Heart left ventricle (tissue), 16 donors: ENCODE measurements at regions not wholly inside any gene's neighbourhood (a gene's known extent, or its start where the extent isn't known, plus 50 kb on each side); places are given as distances from the start of the nearest gene placed in this dataset.

Experiments
- ATAC-seq, 4 donors: fragments of 200-7000 bp; cut with Tn5 transposase; one replicate each; pipeline ENCODE4 v1.9.1; 2020 to 2022; ENCODE audit warnings: moderate library complexity in 4 of 4, mild to moderate bottlenecking in 3 of 4, moderate number of reproducible peaks in 1 of 4
- DNase-seq, 5 donors: peaks; one replicate each; pipeline ENCODE4 v3.0.0-alpha.2; 2020
- H3K27ac ChIP-seq, 12 donors: fragments of 200-600 bp; sonication (generic) in 4 of 12; one replicate each; pipeline versions ENCODE4 v1.5.0 to v1.8.0; 2016 to 2022; ENCODE audit warnings: mild to moderate bottlenecking in 2 of 12
- H3K27me3 ChIP-seq, 9 donors: fragments of 200-600 bp; sonication (generic) in 2 of 9; one replicate each; pipeline versions ENCODE4 v1.5.1 to v1.8.0; 2016 to 2022; ENCODE audit warnings: mild to moderate bottlenecking in 3 of 9
- H3K36me3 ChIP-seq, 9 donors: fragments of 200-600 bp; sonication (generic) in 2 of 9; one replicate each; pipeline versions ENCODE4 v1.5.0 to v1.8.0; 2018 to 2022; ENCODE audit warnings: mild to moderate bottlenecking in 2 of 9
- H3K4me1 ChIP-seq, 12 donors: fragments of 200-600 bp; sonication (generic) in 4 of 12; one replicate each; pipeline versions ENCODE4 v1.5.0 to v1.8.0; 2016 to 2022; ENCODE audit warnings: mild to moderate bottlenecking in 3 of 12
- H3K4me3 ChIP-seq, 12 donors: fragments of 200-600 bp; sonication (generic) in 4 of 12; one replicate each; pipeline versions ENCODE4 v1.5.0 to v1.8.0; 2017 to 2022; ENCODE audit warnings: mild to moderate bottlenecking in 9 of 12, moderate library complexity in 4 of 12
- H3K9me3 ChIP-seq, 12 donors: fragments of 200-600 bp; sonication (generic) in 4 of 12; one replicate each; pipeline versions ENCODE4 v1.5.0 to v1.8.0; 2016 to 2022; ENCODE audit warnings: mild to moderate bottlenecking in 1 of 12
- POLR2A ChIP-seq, 2 donors: fragments of 450-650 bp; IDR thresholded peaks; one replicate each; pipeline ENCODE4 v1.6.1; 2017; ENCODE audit warnings: antibody characterized with exemption in 2 of 2, mild to moderate bottlenecking in 2 of 2, moderate library complexity in 2 of 2
- WGBS, 4 donors: extraction: QIAGEN DNeasy Blood & Tissue Kit in 2 of 4; methylation state at CpG; one replicate each; pipeline versions ENCODE4 v1.1.5 to v1.1.7; 2013 to 2018; 5-methylcytosine and 5-hydroxymethylcytosine counted together
- intact Hi-C, 10 donors: fragments of 100-400 bp; cut with DNase I; formaldehyde crosslinking; loops; one replicate each; pipeline versions ENCODE4 v1.11.1 to v1.14.2; 2022
- TF ChIP-seq, protein P1 (sequence below), 12 donors: fragments of 200-600 bp; sonication (generic) in 4 of 12; IDR thresholded peaks; one replicate each; pipeline versions ENCODE4 v1.5.0 to v1.8.0; 2018 to 2022; ENCODE audit warnings: antibody characterized with exemption in 12 of 12, mild to moderate bottlenecking in 5 of 12
- donor health status: ischemic (EF 13 %, LVEDD 7.1; RV severe dilation, severe dysfunction).
- donor health status: healthy with polysubstance abuse.
- donor health status: DM: no; HTN: yes; CAD: no.
- donor health status: DM: no; HTN: no; CAD: no.
- donor health status: ischemic (EF 25% LVEDD 6.9; RV normal size, moderate dysfunction).
- donor health status: ischemic (EF 25% LVEDD 5.7; RV mildly dilated, moderate dysfunction).
- donor health status: healthy.
- donor health status: DM: yes; HTN: yes; CAD: no.
- donor health status: ischemic (EF 35%, LVEDD 5.7; RV mildly dilated, moderate dysfunction).
- donor health status: nonischemic (EF 11% LVEDD 7.7; RV severe dilation, severe dysfunction).
- donor health status: DM: yes; HTN: yes; CAD: no.
- donor health status: PGD.
- donor health status: ischemic (EF 29% LVEDD 5.4; RV normal size, mild dysfunction).
- donor health status: nonischemic (EF 23%, LVEDD 6.1; RV moderate dilation, normal function).

DNA sequence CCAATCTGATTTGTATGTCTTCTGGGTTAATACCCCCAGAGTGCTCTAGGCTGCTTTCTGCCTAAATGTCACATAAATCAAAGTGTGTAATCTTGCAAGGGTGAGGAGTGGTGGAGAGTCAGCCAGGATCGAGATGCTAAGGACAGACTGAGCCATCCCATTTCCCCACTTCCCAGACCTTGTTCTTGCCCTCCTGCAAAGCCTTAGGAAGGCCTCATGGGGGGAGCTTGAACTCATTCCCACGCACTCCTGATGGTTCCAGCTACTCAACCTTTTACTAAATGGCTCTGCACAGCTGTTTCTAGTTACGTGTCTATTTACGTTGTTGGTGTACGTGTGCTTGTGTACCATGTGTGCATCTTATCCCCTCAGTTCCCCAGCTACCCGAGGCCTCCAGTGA is 423.6 kb upstream of the TNP1 start:
- intact Hi-C loops = no loop called here
- peak in 1 of 4 donors; percentile 7 for ATAC-seq
- Histone ChIP-seq H3K27ac (no peak overlapping the region), H3K4me1 (peaks cover 0 to 29% (median 18%) of the 10 kb centered on the region in 12 donors), H3K9me3 (no peaks in the 10 kb centered on the region), H3K27me3 (peaks cover 0 to 6% (median 0%) of the 10 kb centered on the region in 9 donors), H3K36me3 (no peaks in the 10 kb centered on the region), H3K4me3 (no peak overlapping the region)
- WGBS, 4 donors = 83 to 88% (median 85%) methylated on average over 6 of the region's 6 CpGs
- DNase-seq = no peak
- TF ChIP-seq, protein P1, sequence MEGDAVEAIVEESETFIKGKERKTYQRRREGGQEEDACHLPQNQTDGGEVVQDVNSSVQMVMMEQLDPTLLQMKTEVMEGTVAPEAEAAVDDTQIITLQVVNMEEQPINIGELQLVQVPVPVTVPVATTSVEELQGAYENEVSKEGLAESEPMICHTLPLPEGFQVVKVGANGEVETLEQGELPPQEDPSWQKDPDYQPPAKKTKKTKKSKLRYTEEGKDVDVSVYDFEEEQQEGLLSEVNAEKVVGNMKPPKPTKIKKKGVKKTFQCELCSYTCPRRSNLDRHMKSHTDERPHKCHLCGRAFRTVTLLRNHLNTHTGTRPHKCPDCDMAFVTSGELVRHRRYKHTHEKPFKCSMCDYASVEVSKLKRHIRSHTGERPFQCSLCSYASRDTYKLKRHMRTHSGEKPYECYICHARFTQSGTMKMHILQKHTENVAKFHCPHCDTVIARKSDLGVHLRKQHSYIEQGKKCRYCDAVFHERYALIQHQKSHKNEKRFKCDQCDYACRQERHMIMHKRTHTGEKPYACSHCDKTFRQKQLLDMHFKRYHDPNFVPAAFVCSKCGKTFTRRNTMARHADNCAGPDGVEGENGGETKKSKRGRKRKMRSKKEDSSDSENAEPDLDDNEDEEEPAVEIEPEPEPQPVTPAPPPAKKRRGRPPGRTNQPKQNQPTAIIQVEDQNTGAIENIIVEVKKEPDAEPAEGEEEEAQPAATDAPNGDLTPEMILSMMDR (IDR thresholded peaks at IDR 0.05) = no peak

DNA sequence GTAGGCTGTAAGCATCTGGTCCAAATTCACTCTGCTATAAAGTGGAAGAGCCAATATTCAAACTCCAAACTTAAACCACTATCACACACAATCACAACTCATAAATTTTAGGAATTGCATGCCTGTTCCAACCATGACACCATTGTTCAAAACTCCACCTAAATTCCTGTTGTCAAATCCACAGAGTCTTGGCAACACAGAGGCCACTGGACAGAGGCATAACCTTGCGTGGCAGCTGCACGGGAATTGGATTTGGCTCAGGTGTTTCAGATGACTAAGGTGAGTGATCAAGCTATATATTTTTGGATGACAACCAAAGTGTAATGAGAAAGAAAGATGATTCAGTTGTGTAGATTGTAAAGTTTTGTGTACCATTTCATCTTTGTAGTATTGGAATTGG is 422.7 kb upstream of the TNP1 start:
- Histone ChIP-seq H3K36me3 (no peaks in the 10 kb centered on the region), H3K27ac (no peak overlapping the region), H3K4me1 (peaks cover 0 to 37% (median 25%) of the 10 kb centered on the region in 12 donors), H3K27me3 (peaks cover 0 to 6% (median 0%) of the 10 kb centered on the region in 9 donors), H3K4me3 (no peak overlapping the region), H3K9me3 (no peaks in the 10 kb centered on the region)
- ATAC-seq (no peak), DNase-seq (no peak)
- intact Hi-C loops = no loop called here
- TF ChIP-seq, protein P1 (IDR thresholded peaks at IDR 0.05) = no peak
- TF ChIP-seq POLR2A (IDR thresholded peaks at IDR 0.05) = no peak
- WGBS, 4 donors = 87 to 97% (median 90%) methylated on average over 2 of the region's 2 CpGs

DNA sequence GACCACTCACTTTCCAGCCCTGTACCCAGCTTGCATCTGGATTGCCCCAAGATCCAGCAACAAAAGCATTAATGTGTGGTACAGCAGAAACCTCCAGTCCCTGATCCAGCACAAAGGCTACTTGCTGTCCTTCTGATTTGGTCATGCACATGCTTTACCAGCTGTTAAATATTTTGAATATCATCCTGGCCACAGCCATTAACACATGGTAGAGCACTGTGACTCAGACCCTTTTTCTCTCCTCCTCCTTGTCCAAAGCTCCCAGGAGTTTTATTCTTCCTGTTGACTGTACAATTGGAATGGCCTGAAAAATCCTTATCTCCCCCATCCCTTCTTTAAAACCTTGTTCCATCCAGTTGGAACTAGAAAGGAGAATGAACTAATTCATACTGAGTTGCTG is 419.7 kb upstream of the TNP1 start:
- ATAC-seq (peak; percentile 68 to 87 (median 86)), DNase-seq (peak in 1 of 5 donors; percentile 34)
- Histone ChIP-seq H3K4me3 (no peak overlapping the region), H3K27me3 (no peaks in the 10 kb centered on the region), H3K4me1 (peaks cover 0 to 43% (median 26%) of the 10 kb centered on the region in 12 donors), H3K27ac (peak overlapping the region in 10 of 12 donors; percentile 1 to 62 (median 47)), H3K36me3 (no peaks in the 10 kb centered on the region), H3K9me3 (no peaks in the 10 kb centered on the region)
- TF ChIP-seq, protein P1 (IDR thresholded peaks at IDR 0.05) = no peak
- no peak for TF ChIP-seq POLR2A (IDR thresholded peaks at IDR 0.05)
- intact Hi-C loops = loop anchor here in 3 of 10 donors (5.0 to 10.0 kb wide), 3 partner anchors 92 to 585 kb away; partner anchors contain the start of gene IGFBP5 (in 1 of the 3)

DNA sequence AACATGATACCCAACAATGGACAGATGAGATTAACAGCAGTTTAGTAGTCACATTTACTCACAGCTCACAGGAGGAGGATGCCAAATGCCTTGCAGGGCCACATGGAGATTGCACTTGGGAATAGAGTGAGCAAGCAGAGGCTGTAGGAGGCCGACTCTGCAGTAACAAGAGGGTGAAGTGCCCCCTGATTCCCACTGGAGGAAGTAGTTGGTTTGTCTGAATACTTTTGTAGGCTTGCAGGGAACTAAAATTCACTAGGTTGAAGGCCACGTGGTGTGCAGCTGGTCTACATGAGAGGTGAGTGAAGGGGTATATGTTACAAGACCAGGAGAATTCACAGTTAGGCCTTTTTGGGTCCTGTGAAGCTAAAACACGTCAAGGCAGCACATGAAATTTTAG is 419.3 kb upstream of the TNP1 start:
- intact Hi-C loops = loop anchor here in 3 of 10 donors (5.0 to 10.0 kb wide), 3 partner anchors 92 to 584 kb away; partner anchors contain the start of gene IGFBP5 (in 1 of the 3)
- Histone ChIP-seq H3K36me3 (no peaks in the 10 kb centered on the region), H3K27me3 (no peaks in the 10 kb centered on the region), H3K4me1 (peaks cover 0 to 47% (median 27%) of the 10 kb centered on the region in 12 donors), H3K4me3 (no peak overlapping the region), H3K9me3 (no peaks in the 10 kb centered on the region), H3K27ac (peak overlapping the region in 9 of 12 donors; percentile 9 to 62 (median 47))
- WGBS, 4 donors = 71 to 84% (median 83%) methylated on average over 3 of the region's 3 CpGs
- no peak for DNase-seq
- peak in 3 of 4 donors; percentile 2 to 18 (median 3) for ATAC-seq
- TF ChIP-seq, protein P1 (IDR thresholded peaks at IDR 0.05) = no peak
- TF ChIP-seq POLR2A (IDR thresholded peaks at IDR 0.05) = no peak
